Type B pancreatic cell (in vitro differentiated cells): ENCODE measurements at regions not wholly inside any gene's neighbourhood (a gene's known extent, or its start where the extent isn't known, plus 50 kb on each side); places are given as distances from the start of the nearest gene placed in this dataset.

Experiments
- DNase-seq: peaks from one replicate; pipeline ENCODE4 v3.0.0; 2021; ENCODE audit warnings: mixed read lengths; ENCODE audit not compliant: unreplicated experiment; ENCODE audit errors: extremely low spot score
- H3K27ac Mint-ChIP-seq: 2 replicates; pipeline ENCODE4 v1.8.0; 2021; ENCODE audit warnings: mild to moderate bottlenecking, mixed read lengths
- H3K27me3 Mint-ChIP-seq: 2 replicates; pipeline ENCODE4 v1.8.0; 2021; ENCODE audit warnings: mixed read lengths
- H3K36me3 Mint-ChIP-seq: 2 replicates; pipeline ENCODE4 v1.8.0; 2021; ENCODE audit warnings: mixed read lengths
- H3K4me1 Mint-ChIP-seq: one replicate; pipeline ENCODE4 v1.8.0; 2021; ENCODE audit warnings: mixed read lengths; ENCODE audit not compliant: unreplicated experiment
- H3K4me3 Mint-ChIP-seq: 2 replicates; pipeline ENCODE4 v1.8.0; 2021; ENCODE audit warnings: mild to moderate bottlenecking, mixed read lengths
- H3K9me3 Mint-ChIP-seq: 2 replicates; pipeline ENCODE4 v1.8.0; 2021; ENCODE audit warnings: mixed read lengths
- TF ChIP-seq, protein P1 (sequence below): fragments of 200-600 bp; sonication (generic); conservative IDR thresholded peaks from 2 replicates; pipeline ENCODE4 v1.5.0; 2021; ENCODE audit warnings: antibody characterized with exemption, mild to moderate bottlenecking

GRCh38 chr13:37403776-37404527, 194.6 kb downstream of the POSTN start:
- no peaks in the 10 kb centered on the region for H3K36me3 Mint-ChIP-seq
- no peaks in the 10 kb centered on the region for H3K4me1 Mint-ChIP-seq
- no peak overlapping the region for H3K4me3 Mint-ChIP-seq
- TF ChIP-seq, protein P1, sequence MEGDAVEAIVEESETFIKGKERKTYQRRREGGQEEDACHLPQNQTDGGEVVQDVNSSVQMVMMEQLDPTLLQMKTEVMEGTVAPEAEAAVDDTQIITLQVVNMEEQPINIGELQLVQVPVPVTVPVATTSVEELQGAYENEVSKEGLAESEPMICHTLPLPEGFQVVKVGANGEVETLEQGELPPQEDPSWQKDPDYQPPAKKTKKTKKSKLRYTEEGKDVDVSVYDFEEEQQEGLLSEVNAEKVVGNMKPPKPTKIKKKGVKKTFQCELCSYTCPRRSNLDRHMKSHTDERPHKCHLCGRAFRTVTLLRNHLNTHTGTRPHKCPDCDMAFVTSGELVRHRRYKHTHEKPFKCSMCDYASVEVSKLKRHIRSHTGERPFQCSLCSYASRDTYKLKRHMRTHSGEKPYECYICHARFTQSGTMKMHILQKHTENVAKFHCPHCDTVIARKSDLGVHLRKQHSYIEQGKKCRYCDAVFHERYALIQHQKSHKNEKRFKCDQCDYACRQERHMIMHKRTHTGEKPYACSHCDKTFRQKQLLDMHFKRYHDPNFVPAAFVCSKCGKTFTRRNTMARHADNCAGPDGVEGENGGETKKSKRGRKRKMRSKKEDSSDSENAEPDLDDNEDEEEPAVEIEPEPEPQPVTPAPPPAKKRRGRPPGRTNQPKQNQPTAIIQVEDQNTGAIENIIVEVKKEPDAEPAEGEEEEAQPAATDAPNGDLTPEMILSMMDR = no peak
- H3K27ac Mint-ChIP-seq = no peak overlapping the region
- H3K27me3 Mint-ChIP-seq = no peaks in the 10 kb centered on the region
- H3K9me3 Mint-ChIP-seq = peaks cover 12% of the 10 kb centered on the region
- DNase-seq = no peak

GRCh38 chr13:37401721-37402120, 196.8 kb downstream of the POSTN start:
- Mint-ChIP-seq H3K4me1 (no peaks in the 10 kb centered on the region), H3K27me3 (no peaks in the 10 kb centered on the region), H3K4me3 (no peak overlapping the region), H3K9me3 (peaks cover 12% of the 10 kb centered on the region), H3K36me3 (no peaks in the 10 kb centered on the region), H3K27ac (no peak overlapping the region)
- no peak for DNase-seq
- TF ChIP-seq, protein P1 = no peak

DNA sequence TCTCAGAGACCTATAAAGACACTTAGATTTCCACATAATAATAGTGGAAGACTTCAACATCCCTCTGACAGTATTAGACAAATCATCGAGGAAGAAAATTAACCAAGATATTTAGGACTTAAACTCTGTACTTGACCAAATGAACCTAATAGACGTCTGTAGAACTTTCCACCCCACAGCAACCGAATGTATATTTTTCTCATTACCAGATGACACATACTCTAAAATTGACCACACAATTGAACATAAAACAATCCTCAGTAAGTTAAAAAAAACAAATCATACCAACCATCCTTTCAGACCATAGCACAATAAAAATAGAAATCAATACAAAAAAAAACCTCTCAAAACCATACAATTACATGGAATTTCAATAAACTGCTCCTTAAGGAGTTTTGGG, 201.0 kb downstream of the POSTN start:
- TF ChIP-seq, protein P1 = no peak
- H3K9me3 Mint-ChIP-seq = peaks cover 8% of the 10 kb centered on the region
- H3K27ac Mint-ChIP-seq = no peak overlapping the region
- no peak overlapping the region for H3K4me3 Mint-ChIP-seq
- no peaks in the 10 kb centered on the region for H3K4me1 Mint-ChIP-seq
- H3K27me3 Mint-ChIP-seq = no peaks in the 10 kb centered on the region
- DNase-seq = no peak
- no peaks in the 10 kb centered on the region for H3K36me3 Mint-ChIP-seq

GRCh38 chr13:37395544-37395943, 203.0 kb downstream of the POSTN start:
- Mint-ChIP-seq H3K4me3 (no peak overlapping the region), H3K27me3 (no peaks in the 10 kb centered on the region), H3K9me3 (no peaks in the 10 kb centered on the region), H3K4me1 (peaks cover 11% of the 10 kb centered on the region), H3K36me3 (no peaks in the 10 kb centered on the region), H3K27ac (no peak overlapping the region)
- DNase-seq = no peak
- TF ChIP-seq, protein P1 = no peak

GRCh38 chr13:37392389-37392788, 206.2 kb downstream of the POSTN start:
- no peak overlapping the region for H3K4me3 Mint-ChIP-seq
- H3K27ac Mint-ChIP-seq = no peak overlapping the region
- no peaks in the 10 kb centered on the region for H3K27me3 Mint-ChIP-seq
- DNase-seq = no peak
- no peaks in the 10 kb centered on the region for H3K36me3 Mint-ChIP-seq
- H3K4me1 Mint-ChIP-seq = peaks cover 11% of the 10 kb centered on the region
- no peaks in the 10 kb centered on the region for H3K9me3 Mint-ChIP-seq
- TF ChIP-seq, protein P1 = no peak
